Thyroid gland (tissue), 4 donors: ENCODE measurements at regions not wholly inside any gene's neighbourhood (a gene's known extent, or its start where the extent isn't known, plus 50 kb on each side); places are given as distances from the start of the nearest gene placed in this dataset.

Experiments
- DNase-seq, 2 donors: peaks; one replicate each; pipeline ENCODE4 v3.0.0-alpha.2; 2019
- H3K27ac ChIP-seq, 3 donors: fragments of 200-600 bp; sonication (generic); 1 replicate in 2 of 3; 2 replicates in 1 of 3; pipeline ENCODE4 v1.5.1; 2016 to 2019; ENCODE audit warnings: mild to moderate bottlenecking in 1 of 3, moderate library complexity in 1 of 3
- H3K27me3 ChIP-seq: fragments of 200-600 bp; sonication (generic); one replicate; pipeline ENCODE4 v1.5.1; 2019
- H3K36me3 ChIP-seq, 2 donors: fragments of 200-600 bp; sonication (generic); one replicate each; pipeline ENCODE4 v1.5.1; 2016 to 2019
- H3K4me1 ChIP-seq, 2 donors: fragments of 200-600 bp; sonication (generic); one replicate each; pipeline ENCODE4 v1.5.1; 2017 to 2019
- H3K4me3 ChIP-seq, 3 donors: fragments of 200-600 bp; sonication (generic); replicated peaks in 1 of 3; 1 replicate in 2 of 3; 2 replicates in 1 of 3; pipeline ENCODE4 v1.5.1; 2016; ENCODE audit warnings: mild to moderate bottlenecking in 1 of 3
- H3K9me3 ChIP-seq: fragments of 200-600 bp; sonication (generic); one replicate; pipeline ENCODE4 v1.5.1; 2017
- CTCF ChIP-seq, 6 experiments: fragments of 200-600 bp in 3 of 6; fragments of 450-650 bp in 3 of 6; sonication (generic) in 3 of 6; IDR thresholded peaks; one replicate each; pipeline ENCODE4 v1.5.1; 2016 to 2019; ENCODE audit warnings: antibody characterized with exemption in 6 of 6, mild to moderate bottlenecking in 2 of 6, inconsistent platforms in 1 of 6, moderate library complexity in 1 of 6
- POLR2A ChIP-seq, 2 donors: fragments of 450-650 bp; IDR thresholded peaks; one replicate each; pipeline ENCODE4 v1.6.1; 2017; ENCODE audit warnings: antibody characterized with exemption in 2 of 2, mild to moderate bottlenecking in 2 of 2, moderate library complexity in 1 of 2
- WGBS, 2 donors: methylation state at CpG; one replicate each; pipeline ENCODE4 v1.1.5; 2017; 5-methylcytosine and 5-hydroxymethylcytosine counted together
- intact Hi-C: fragments of 100-400 bp; cut with DNase I; formaldehyde crosslinking; loops from one replicate; pipeline ENCODE4 v1.15.1; 2023

- Histone ChIP-seq H3K9me3 (no peaks in the 10 kb centered on the region), H3K4me1 (no peaks in the 10 kb centered on the region)
Measured at GRCh38 chr9:81202292-81202691, 487.1 kb downstream of the TLE1 start.

GRCh38 chr9:81195206-81195605 lies 494.1 kb downstream of the TLE1 start:
- no peaks in the 10 kb centered on the region for H3K9me3 ChIP-seq
- 91 to 93% methylated on average over 4 of the region's 4 CpGs for WGBS, 2 donors
- TF ChIP-seq CTCF (IDR thresholded peaks at IDR 0.05), result no peak
- no peak for TF ChIP-seq POLR2A (IDR thresholded peaks at IDR 0.05)
- no peak overlapping the region for H3K4me3 ChIP-seq
- DNase-seq, result no peak
- no peaks in the 10 kb centered on the region for H3K27me3 ChIP-seq
- H3K4me1 ChIP-seq, result no peaks in the 10 kb centered on the region
- intact Hi-C loops, result no loop called here
- no peak overlapping the region for H3K27ac ChIP-seq
- H3K36me3 ChIP-seq, result no peaks in the 10 kb centered on the region

More at GRCh38 chr9:81202292-81202691, 487.1 kb downstream of the TLE1 start:
- Histone ChIP-seq H3K27me3 (no peaks in the 10 kb centered on the region), H3K36me3 (no peaks in the 10 kb centered on the region), H3K4me3 (no peak overlapping the region), H3K27ac (no peak overlapping the region)
- 95 to 100% methylated on average over 6 of the region's 6 CpGs for WGBS, 2 donors
- intact Hi-C loops, result no loop called here
- TF ChIP-seq POLR2A (IDR thresholded peaks at IDR 0.05), result no peak
- no peak for TF ChIP-seq CTCF (IDR thresholded peaks at IDR 0.05)
- DNase-seq, result no peak

GRCh38 chr9:81193362-81194339 lies 495.7 kb downstream of the TLE1 start:
- Histone ChIP-seq H3K4me3 (no peak overlapping the region), H3K36me3 (no peaks in the 10 kb centered on the region), H3K4me1 (no peaks in the 10 kb centered on the region), H3K27ac (no peak overlapping the region), H3K27me3 (no peaks in the 10 kb centered on the region), H3K9me3 (no peaks in the 10 kb centered on the region)
- DNase-seq, result no peak
- TF ChIP-seq POLR2A (IDR thresholded peaks at IDR 0.05) (no peak), CTCF (IDR thresholded peaks at IDR 0.05) (no peak)
- WGBS, 2 donors, result 67% methylated on average over 1 of the region's 1 CpG
- intact Hi-C loops, result no loop called here

GRCh38 chr9:81191222-81191621 lies 498.1 kb downstream of the TLE1 start:
- no peak for DNase-seq
- Histone ChIP-seq H3K9me3 (no peaks in the 10 kb centered on the region), H3K4me1 (no peaks in the 10 kb centered on the region), H3K36me3 (no peaks in the 10 kb centered on the region), H3K27me3 (no peaks in the 10 kb centered on the region), H3K27ac (no peak overlapping the region), H3K4me3 (no peak overlapping the region)
- no peak for TF ChIP-seq POLR2A (IDR thresholded peaks at IDR 0.05)
- TF ChIP-seq CTCF (IDR thresholded peaks at IDR 0.05), result no peak
- 73 to 97% methylated on average over 2 of the region's 2 CpGs for WGBS, 2 donors
- intact Hi-C loops, result no loop called here

- no peak overlapping the region for H3K27ac ChIP-seq
- H3K4me3 ChIP-seq, result no peak overlapping the region
- no peak for TF ChIP-seq CTCF (IDR thresholded peaks at IDR 0.05)
- no peak for TF ChIP-seq POLR2A (IDR thresholded peaks at IDR 0.05)
- H3K9me3 ChIP-seq, result no peaks in the 10 kb centered on the region
- H3K27me3 ChIP-seq, result no peaks in the 10 kb centered on the region
- DNase-seq, result no peak
- H3K4me1 ChIP-seq, result no peaks in the 10 kb centered on the region
- intact Hi-C loops, result no loop called here
- H3K36me3 ChIP-seq, result no peaks in the 10 kb centered on the region
- 90 to 92% methylated on average over 1 of the region's 1 CpG for WGBS, 2 donors
Measured at GRCh38 chr9:81190659-81191058, 498.7 kb downstream of the TLE1 start.
